SU-DHL-6 (cell line): ENCODE measurements at regions not wholly inside any gene's neighbourhood (a gene's known extent, or its start where the extent isn't known, plus 50 kb on each side); places are given as distances from the start of the nearest gene placed in this dataset.
A peak's percentile ranks its signal among the peaks of the same experiment; 100 is the strongest.

Experiments
- H2AFZ ChIP-seq: fragments of 200-600 bp; sonication (generic); 2 replicates; pipeline ENCODE4 v1.6.1; 2014; ENCODE audit warnings: low read depth, mild to moderate bottlenecking, moderate library complexity, mixed read lengths, antibody characterized with exemption, low read length; ENCODE audit not compliant: severe bottlenecking
- H3F3A ChIP-seq: fragments of 200-600 bp; shearing (Covaris generic); 2 replicates; pipeline ENCODE4 v1.6.0; 2016; ENCODE audit warnings: antibody characterized with exemption, mild to moderate bottlenecking; ENCODE audit not compliant: insufficient read depth
- H3K27ac ChIP-seq: fragments of 200-600 bp; sonication (generic); 2 replicates; pipeline ENCODE4 v1.5.1; 2016; ENCODE audit warnings: low read depth, mild to moderate bottlenecking, low read length, moderate library complexity, mixed read lengths
- H3K27me3 ChIP-seq: fragments of 200-600 bp; sonication (generic), shearing (Covaris generic); 2 replicates; pipeline ENCODE4 v1.6.0; 2014; ENCODE audit warnings: mild to moderate bottlenecking, low read length
- H3K36me3 ChIP-seq: fragments of 200-600 bp; sonication (generic); 2 replicates; pipeline ENCODE4 v1.6.1; 2014; ENCODE audit warnings: mild to moderate bottlenecking, low read length, mixed read lengths
- H3K4me2 ChIP-seq: fragments of 300-600, 200-600 bp; shearing (Covaris generic), sonication (generic); 2 replicates; pipeline ENCODE4 v1.6.0; 2014; ENCODE audit warnings: low read length, low read depth, mild to moderate bottlenecking; ENCODE audit not compliant: poor library complexity, severe bottlenecking
- H3K4me3 ChIP-seq: fragments of 200-600 bp; sonication (generic); 2 replicates; pipeline ENCODE4 v1.5.1; 2014; ENCODE audit warnings: antibody characterized with exemption, low read length, mild to moderate bottlenecking, mixed read lengths; ENCODE audit not compliant: insufficient read depth, poor library complexity, severe bottlenecking
- H3K79me2 ChIP-seq: fragments of 200-600 bp; sonication (generic); 2 replicates; pipeline ENCODE4 v1.6.1; 2014; ENCODE audit warnings: mild to moderate bottlenecking, low read length, moderate library complexity; ENCODE audit not compliant: insufficient read depth
- H3K9ac ChIP-seq: fragments of 200-600 bp; sonication (generic); 2 replicates; pipeline ENCODE4 v1.7.0; 2014; ENCODE audit warnings: mild to moderate bottlenecking, low read length
- H3K9me2 ChIP-seq: fragments of 200-600 bp; sonication (generic); replicated peaks from 2 replicates; pipeline ENCODE4 v1.6.1; 2014; ENCODE audit warnings: low read length; ENCODE audit not compliant: insufficient read depth
- H3K9me3 ChIP-seq: fragments of 200-600 bp; sonication (generic); 2 replicates; pipeline ENCODE4 v1.6.1; 2014; ENCODE audit warnings: low read length, mixed read lengths; ENCODE audit not compliant: insufficient read depth
- H4K20me1 ChIP-seq: fragments of 200-600 bp; sonication (generic); 2 replicates; pipeline ENCODE4 v1.6.1; 2014; ENCODE audit warnings: low read depth, mild to moderate bottlenecking, antibody characterized with exemption, low read length, moderate library complexity, mixed read lengths
- CTCF ChIP-seq: fragments of 200-600 bp; sonication (generic); IDR thresholded peaks from one replicate; pipeline ENCODE4 v1.5.1; 2017; ENCODE audit warnings: antibody characterized with exemption, mild to moderate bottlenecking, low read length, moderate library complexity; ENCODE audit not compliant: insufficient read depth, poor library complexity, severe bottlenecking
- EZH2phosphoT487 ChIP-seq: fragments of 200-600 bp; sonication (generic), shearing (Covaris generic); conservative IDR thresholded peaks from 2 replicates; pipeline ENCODE4 v1.6.1; 2018; ENCODE audit warnings: mild to moderate bottlenecking, antibody characterized with exemption, low read length, moderate library complexity, mixed read lengths

- Histone ChIP-seq H3K4me2 (no peak overlapping the region), H3K9me2 (no peaks in the 10 kb centered on the region), H3K27me3 (no peaks in the 10 kb centered on the region), H3K79me2 (no peaks in the 10 kb centered on the region), H3K9ac (no peak overlapping the region), H3K9me3 (no peaks in the 10 kb centered on the region), H3K27ac (no peak overlapping the region), H3F3A (no peaks in the 10 kb centered on the region), H3K4me3 (no peak overlapping the region), H4K20me1 (no peaks in the 10 kb centered on the region), H3K36me3 (no peaks in the 10 kb centered on the region), H2AFZ (no peak overlapping the region)
- peak; percentile 33 for TF ChIP-seq CTCF
- TF ChIP-seq EZH2phosphoT487: no peak
Observed at GRCh38 chr6:131519670-131520436, 53.2 kb upstream of the ARG1 start.
